ENCODE measurements at regions not wholly inside any gene's neighbourhood (a gene's known extent, or its start where the extent isn't known, plus 50 kb on each side); places are given as distances from the start of the nearest gene placed in this dataset.

DNA sequence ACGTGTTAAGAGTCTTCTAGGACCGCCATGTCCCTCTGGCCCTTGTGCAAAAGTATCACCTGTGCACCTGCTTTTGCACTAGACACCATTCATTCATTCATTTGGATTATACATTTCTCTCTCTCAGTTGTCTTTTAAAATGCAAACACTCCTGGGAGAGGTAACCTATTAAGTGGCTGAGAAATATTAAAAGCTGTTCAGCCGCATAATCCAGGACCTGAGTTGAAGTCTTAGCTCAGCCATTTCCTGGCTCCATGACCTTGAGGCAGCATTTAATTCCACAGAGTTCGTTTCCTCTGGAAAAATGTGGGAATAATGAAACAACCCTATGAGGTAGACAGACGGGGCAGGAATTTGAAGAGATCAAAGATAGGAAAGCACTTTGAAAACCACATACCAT lies 251.6 kb downstream of the RPS24 start:
- ChIA-PET CTCF (no interaction called here), RAD21 (ENCODE audit: low non-redundant PET in 1 of 2, low total read pairs in 2 of 2, uncharacterized antibody in 2 of 2, unreplicated experiment in 2 of 2) (no interaction called here), POLR2A (no interaction called here)
- Histone ChIP-seq H3K27me3 (ENCODE audit: insufficient read depth, low read length) (no peaks in the 10 kb centered on the region), H3K9ac (ENCODE audit: low read length) (no peak overlapping the region), H3K4me2 (ENCODE audit: low read length) (no peak overlapping the region), H3K9me3 (ENCODE audit: control insufficient read depth in 1 of 2, insufficient read depth in 1 of 2, low read depth in 1 of 2, low read length in 2 of 2) (no peaks in the 10 kb centered on the region), H3K4me1 (ENCODE audit: control insufficient read depth in 1 of 2, insufficient read depth in 2 of 2, low read length in 2 of 2) (no peaks in the 10 kb centered on the region), H3K36me3 (ENCODE audit: control insufficient read depth in 1 of 2, insufficient read depth in 2 of 2, low read length in 2 of 2) (no peaks in the 10 kb centered on the region), H3K79me2 (ENCODE audit: insufficient read depth, low read length) (no peaks in the 10 kb centered on the region), H2AFZ (ENCODE audit: low read depth, low read length, poor library complexity, severe bottlenecking) (no peak overlapping the region), H3K9me2 (ENCODE audit: insufficient read depth) (no peaks in the 10 kb centered on the region), H3K4me3 (replicated peaks in 1 of 2; ENCODE audit: low read depth in 1 of 2, low read length in 2 of 2) (no peak overlapping the region), H3K27ac (ENCODE audit: low read depth, low read length) (no peak overlapping the region), H4K20me1 (ENCODE audit: insufficient read depth) (no peaks in the 10 kb centered on the region)
- no peak for DNase-seq (ENCODE audit: low read depth, low spot score)
- ATAC-seq, result no peak
- no TSS peak for BruUV-seq (replicated peaks)
- TF ChIP-seq CBX3 (IDR thresholded peaks at IDR 0.05; ENCODE audit: low read depth) (no peak), POLR2A (IDR thresholded peaks at IDR 0.05; ENCODE audit: borderline replicate concordance, extremely low read depth, insufficient read depth, insufficient read length) (no peak), YY1 (IDR thresholded peaks at IDR 0.05; ENCODE audit: extremely low read depth, insufficient replicate concordance, low read depth, low read length) (no peak), ZNF274 (IDR thresholded peaks at IDR 0.05; ENCODE audit: low read depth, low read length) (no peak)
- TF ChIP-seq, protein P1, sequence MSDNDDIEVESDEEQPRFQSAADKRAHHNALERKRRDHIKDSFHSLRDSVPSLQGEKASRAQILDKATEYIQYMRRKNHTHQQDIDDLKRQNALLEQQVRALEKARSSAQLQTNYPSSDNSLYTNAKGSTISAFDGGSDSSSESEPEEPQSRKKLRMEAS (IDR thresholded peaks at IDR 0.05), result no peak
- TF ChIP-seq, protein P2, sequence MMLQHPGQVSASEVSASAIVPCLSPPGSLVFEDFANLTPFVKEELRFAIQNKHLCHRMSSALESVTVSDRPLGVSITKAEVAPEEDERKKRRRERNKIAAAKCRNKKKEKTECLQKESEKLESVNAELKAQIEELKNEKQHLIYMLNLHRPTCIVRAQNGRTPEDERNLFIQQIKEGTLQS (IDR thresholded peaks at IDR 0.05), result no peak
- TF ChIP-seq, protein P3, sequence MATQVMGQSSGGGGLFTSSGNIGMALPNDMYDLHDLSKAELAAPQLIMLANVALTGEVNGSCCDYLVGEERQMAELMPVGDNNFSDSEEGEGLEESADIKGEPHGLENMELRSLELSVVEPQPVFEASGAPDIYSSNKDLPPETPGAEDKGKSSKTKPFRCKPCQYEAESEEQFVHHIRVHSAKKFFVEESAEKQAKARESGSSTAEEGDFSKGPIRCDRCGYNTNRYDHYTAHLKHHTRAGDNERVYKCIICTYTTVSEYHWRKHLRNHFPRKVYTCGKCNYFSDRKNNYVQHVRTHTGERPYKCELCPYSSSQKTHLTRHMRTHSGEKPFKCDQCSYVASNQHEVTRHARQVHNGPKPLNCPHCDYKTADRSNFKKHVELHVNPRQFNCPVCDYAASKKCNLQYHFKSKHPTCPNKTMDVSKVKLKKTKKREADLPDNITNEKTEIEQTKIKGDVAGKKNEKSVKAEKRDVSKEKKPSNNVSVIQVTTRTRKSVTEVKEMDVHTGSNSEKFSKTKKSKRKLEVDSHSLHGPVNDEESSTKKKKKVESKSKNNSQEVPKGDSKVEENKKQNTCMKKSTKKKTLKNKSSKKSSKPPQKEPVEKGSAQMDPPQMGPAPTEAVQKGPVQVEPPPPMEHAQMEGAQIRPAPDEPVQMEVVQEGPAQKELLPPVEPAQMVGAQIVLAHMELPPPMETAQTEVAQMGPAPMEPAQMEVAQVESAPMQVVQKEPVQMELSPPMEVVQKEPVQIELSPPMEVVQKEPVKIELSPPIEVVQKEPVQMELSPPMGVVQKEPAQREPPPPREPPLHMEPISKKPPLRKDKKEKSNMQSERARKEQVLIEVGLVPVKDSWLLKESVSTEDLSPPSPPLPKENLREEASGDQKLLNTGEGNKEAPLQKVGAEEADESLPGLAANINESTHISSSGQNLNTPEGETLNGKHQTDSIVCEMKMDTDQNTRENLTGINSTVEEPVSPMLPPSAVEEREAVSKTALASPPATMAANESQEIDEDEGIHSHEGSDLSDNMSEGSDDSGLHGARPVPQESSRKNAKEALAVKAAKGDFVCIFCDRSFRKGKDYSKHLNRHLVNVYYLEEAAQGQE (IDR thresholded peaks at IDR 0.05; ENCODE audit: low read depth), result no peak
- intact Hi-C loops (cut with micrococcal nuclease), result no loop called here

Measured in HCT116 (cell line).